ENCODE measurements at regions not wholly inside any gene's neighbourhood (a gene's known extent, or its start where the extent isn't known, plus 50 kb on each side); places are given as distances from the start of the nearest gene placed in this dataset.

- Histone ChIP-seq H3K79me1 (ENCODE audit: low read depth in 1 of 2, low read length in 2 of 2) (no peaks in the 10 kb centered on the region), H2BK20ac (ENCODE audit: low read depth, low read length) (no peak overlapping the region), H4K91ac (ENCODE audit: insufficient read depth, low read depth, low read length) (no peak overlapping the region), H4K5ac (ENCODE audit: low read depth, low read length) (no peak overlapping the region), H2AK5ac (ENCODE audit: low read depth, low read length) (no peak overlapping the region), H3K9ac (ENCODE audit: low read depth, low read length) (no peak overlapping the region), H3K9me3 (ENCODE audit: control insufficient read depth, insufficient read depth, low read length) (no peaks in the 10 kb centered on the region), H3K36me3 (ENCODE audit: control insufficient read depth, insufficient read depth, low read length) (no peaks in the 10 kb centered on the region), H3K18ac (ENCODE audit: low read depth, low read length) (no peak overlapping the region), H4K8ac (ENCODE audit: low read depth in 2 of 2, low read length in 2 of 2) (no peak overlapping the region), H2BK15ac (ENCODE audit: low read depth, low read length) (no peak overlapping the region), H2BK120ac (ENCODE audit: low read depth, low read length) (no peak overlapping the region), H3K23ac (ENCODE audit: low read depth, low read length) (no peak overlapping the region), H3K4me3 (ENCODE audit: insufficient read depth, low read depth, low read length) (no peak overlapping the region), H3K4me1 (ENCODE audit: control insufficient read depth, insufficient read depth, low read length) (no peaks in the 10 kb centered on the region), H3K56ac (ENCODE audit: extremely low read depth, insufficient read depth, low read length) (no peak overlapping the region), H3K27ac (ENCODE audit: insufficient read depth, low read length) (no peak overlapping the region), H3K14ac (replicated peaks; ENCODE audit: low read depth, low read length) (no peak overlapping the region), H3K9me1 (ENCODE audit: insufficient read depth, low read length) (no peaks in the 10 kb centered on the region), H3K27me3 (ENCODE audit: control insufficient read depth, insufficient read depth, low read length) (peaks cover 7% of the 10 kb centered on the region; the same call in 1 of the 2 replicates), H4K20me1 (ENCODE audit: insufficient read depth, low read length) (no peaks in the 10 kb centered on the region), H3K4me2 (ENCODE audit: low read depth, low read length) (no peak overlapping the region), H2AFZ (replicated peaks; ENCODE audit: low read length, poor library complexity) (no peak overlapping the region), H2AK9ac (replicated peaks; ENCODE audit: low read depth, low read length, poor library complexity) (no peak overlapping the region), H3K4ac (ENCODE audit: low read depth, low read length) (no peak overlapping the region), H2BK5ac (ENCODE audit: low read depth, low read length, poor library complexity, severe bottlenecking) (no peak overlapping the region)
- dilution Hi-C loops (cut with HindIII; ENCODE audit: low sequenced_read_pairs, unreplicated experiment) (no loop called here), intact Hi-C loops (cut with micrococcal nuclease) (no loop called here), in situ Hi-C loops (cut with MboI; ENCODE audit: low sequenced_read_pairs) (no loop called here)
- POLR2A ChIA-PET (ENCODE audit: unreplicated experiment), result no interaction called here
- 39% methylated on average over 2 of the region's 9 CpGs; no CpG with 5 or more reads in 1 of the 2 experiments for WGBS, 2 experiments (ENCODE audit: extremely low coverage in 2 of 2, insufficient read length in 1 of 2)
- ATAC-seq (ENCODE audit: low read depth), result no peak
- no peak for TF ChIP-seq MAFK (IDR thresholded peaks at IDR 0.05; ENCODE audit: low read depth, low read length)
- TF ChIP-seq CTCF (conservative IDR thresholded peaks at IDR 0.05; ENCODE audit: low read depth, low read length), result no peak
- no peak for TF ChIP-seq BHLHE40 (IDR thresholded peaks at IDR 0.05; ENCODE audit: low read depth, low read length)
- TF ChIP-seq RAD21 (IDR thresholded peaks at IDR 0.05; ENCODE audit: low read length), result no peak
- no peak for TF ChIP-seq SMC3 (IDR thresholded peaks at IDR 0.05; ENCODE audit: low read depth, low read length)
- TF ChIP-seq RFX5 (IDR thresholded peaks at IDR 0.05; ENCODE audit: low read depth, low read length), result no peak
- TF ChIP-seq FOS (IDR thresholded peaks at IDR 0.05; ENCODE audit: low read depth, low read length), result no peak
- no peak for TF ChIP-seq ELK1 (IDR thresholded peaks at IDR 0.05; ENCODE audit: borderline replicate concordance, low read depth, low read length)
- CTCF ChIA-PET, result no interaction called here
- DNase-seq, result no peak
- BruUV-seq (replicated peaks), result no TSS peak
Observed at GRCh38 chr7:3175285-3175902, 125.7 kb upstream of the SDK1 start.
